IMR-90 (cell line): ENCODE measurements at regions not wholly inside any gene's neighbourhood (a gene's known extent, or its start where the extent isn't known, plus 50 kb on each side); places are given as distances from the start of the nearest gene placed in this dataset.

ENCODE experiments used
- ATAC-seq: fragments of 200-7000 bp; cut with Tn5 transposase; 2 replicates; pipeline ENCODE4 v1.9.1; 2020; ENCODE audit warnings: low read depth, mild to moderate bottlenecking, moderate library complexity
- BruUV-seq: library from RNA; stranded (reverse); fragments of 400-500 nt; replicated peaks from 2 replicates; lab custom pipeline; 2021; lab: Mats Ljungman, UMichigan
- CTCF ChIA-PET: fragments of 300-600 bp; formaldehyde crosslinking; extraction: SDS; loops from one replicate; lab custom pipeline; 2021; ENCODE audit warnings: antibody characterized with exemption; lab: Yijun Ruan, JAX
- POLR2A ChIA-PET: fragments of 300-600 bp; sonication (Branson Sonifier 250); formaldehyde crosslinking; loops from one replicate; lab custom pipeline; 2022; ENCODE audit warnings: antibody characterized with exemption; ENCODE audit not compliant: unreplicated experiment; lab: Charles Lee
- DNase-seq: peaks from one replicate; pipeline ENCODE4 v3.0.0; 2013
- H2AFZ ChIP-seq: replicated peaks from 2 replicates; pipeline ENCODE3; 2013; ENCODE audit warnings: low read length, mild to moderate bottlenecking; ENCODE audit not compliant: poor library complexity
- H2AK5ac ChIP-seq: 2 replicates; pipeline ENCODE4 v1.6.1; 2013; ENCODE audit warnings: low read depth, low read length, inconsistent platforms
- H2AK9ac ChIP-seq: replicated peaks from 2 replicates; pipeline ENCODE3; 2013; ENCODE audit warnings: mild to moderate bottlenecking, low read depth, low read length, moderate library complexity; ENCODE audit not compliant: poor library complexity
- H2BK120ac ChIP-seq: 2 replicates; pipeline ENCODE4 v1.6.1; 2013; ENCODE audit warnings: low read depth, low read length, inconsistent platforms
- H2BK15ac ChIP-seq: 3 replicates; pipeline ENCODE4 v1.6.1; 2013; ENCODE audit warnings: low read depth, low read length, inconsistent platforms
- H2BK20ac ChIP-seq: 2 replicates; pipeline ENCODE4 v1.6.1; 2013; ENCODE audit warnings: low read depth, mild to moderate bottlenecking, inconsistent platforms, low read length, moderate library complexity
- H2BK5ac ChIP-seq: 2 replicates; pipeline ENCODE4 v1.6.1; 2013; ENCODE audit warnings: mild to moderate bottlenecking, low read depth, low read length, inconsistent platforms; ENCODE audit not compliant: poor library complexity, severe bottlenecking
- H3K14ac ChIP-seq: replicated peaks from 2 replicates; pipeline ENCODE4 v1.6.1; 2013; ENCODE audit warnings: low read depth, low read length, inconsistent platforms
- H3K18ac ChIP-seq: 2 replicates; pipeline ENCODE4 v1.6.1; 2013; ENCODE audit warnings: low read depth, low read length, control low read depth
- H3K23ac ChIP-seq: 2 replicates; pipeline ENCODE4 v1.6.1; 2013; ENCODE audit warnings: low read depth, low read length, inconsistent platforms
- H3K27ac ChIP-seq: 2 replicates; pipeline ENCODE4 v1.5.1; 2013; ENCODE audit warnings: mild to moderate bottlenecking, control low read depth, low read length; ENCODE audit not compliant: insufficient read depth
- H3K27me3 ChIP-seq: 2 replicates; pipeline ENCODE4 v1.6.1; 2013; ENCODE audit warnings: low read length; ENCODE audit not compliant: control insufficient read depth, insufficient read depth
- H3K36me3 ChIP-seq: 2 replicates; pipeline ENCODE4 v1.6.1; 2013; ENCODE audit warnings: low read length, mixed read lengths; ENCODE audit not compliant: control insufficient read depth, insufficient read depth
- H3K4ac ChIP-seq: 2 replicates; pipeline ENCODE4 v1.6.1; 2013; ENCODE audit warnings: low read depth, low read length, inconsistent platforms
- H3K4me1 ChIP-seq: 2 replicates; pipeline ENCODE4 v1.6.1; 2013; ENCODE audit warnings: low read length, mixed read lengths; ENCODE audit not compliant: control insufficient read depth, insufficient read depth
- H3K4me2 ChIP-seq: 2 replicates; pipeline ENCODE4 v1.6.1; 2013; ENCODE audit warnings: low read depth, mild to moderate bottlenecking, control low read depth, low read length, moderate library complexity
- H3K4me3 ChIP-seq: 2 replicates; pipeline ENCODE4 v1.5.1; 2013; ENCODE audit warnings: low read depth, mild to moderate bottlenecking, control low read depth, low read length, moderate library complexity; ENCODE audit not compliant: insufficient read depth
- H3K56ac ChIP-seq: 2 replicates; pipeline ENCODE4 v1.6.1; 2013; ENCODE audit warnings: low read length, inconsistent platforms; ENCODE audit not compliant: insufficient read depth; ENCODE audit errors: extremely low read depth
- H3K79me1 ChIP-seq, 2 experiments: 2 replicates each; pipeline ENCODE4 v1.6.1; 2013; ENCODE audit warnings: low read length in 2 of 2, inconsistent platforms in 1 of 2, low read depth in 1 of 2
- H3K9ac ChIP-seq: 2 replicates; pipeline ENCODE4 v1.6.1; 2013; ENCODE audit warnings: low read depth, low read length, control low read depth
- H3K9me1 ChIP-seq: 2 replicates; pipeline ENCODE4 v1.6.1; 2013; ENCODE audit warnings: low read length, inconsistent platforms; ENCODE audit not compliant: insufficient read depth
- H3K9me3 ChIP-seq: 2 replicates; pipeline ENCODE4 v1.6.1; 2013; ENCODE audit warnings: low read length; ENCODE audit not compliant: control insufficient read depth, insufficient read depth
- H4K20me1 ChIP-seq: 2 replicates; pipeline ENCODE4 v1.6.1; 2013; ENCODE audit warnings: low read length, inconsistent platforms; ENCODE audit not compliant: insufficient read depth
- H4K5ac ChIP-seq: 2 replicates; pipeline ENCODE4 v1.6.1; 2013; ENCODE audit warnings: mild to moderate bottlenecking, low read depth, low read length, control low read depth
- H4K8ac ChIP-seq, 2 experiments: 2 replicates each; pipeline ENCODE4 v1.6.1; 2013; ENCODE audit warnings: low read depth in 2 of 2, low read length in 2 of 2, control low read depth in 1 of 2, inconsistent platforms in 1 of 2
- H4K91ac ChIP-seq: 2 replicates; pipeline ENCODE4 v1.6.1; 2013; ENCODE audit warnings: low read depth, low read length, inconsistent platforms; ENCODE audit not compliant: insufficient read depth
- MAFK ChIP-seq: IDR thresholded peaks from 2 replicates; pipeline ENCODE4 v1.6.1; 2012; ENCODE audit warnings: low read depth, low read length, improper control_type of control experiment
- NFE2L2 ChIP-seq: fragments of 150-350 bp; IDR thresholded peaks from 2 replicates; pipeline ENCODE4 v1.6.1; 2016; ENCODE audit warnings: low read depth, mild to moderate bottlenecking, low read length
- WGBS, 2 experiments: methylation state at CpG; one replicate each; pipeline versions ENCODE4 v1.1.5 to v1.1.7; 2013; ENCODE audit warnings: missing lambda C conversion rate in 2 of 2; ENCODE audit not compliant: insufficient read length in 1 of 2; ENCODE audit errors: extremely low coverage in 2 of 2; 5-methylcytosine and 5-hydroxymethylcytosine counted together
- dilution Hi-C: fragments of 300-500 bp; cut with HindIII; formaldehyde crosslinking; loops from one replicate; pipeline ENCODE4 v1.14.3; 2018; ENCODE audit warnings: low sequenced_read_pairs; ENCODE audit not compliant: unreplicated experiment
- in situ Hi-C: fragments of 300-500 bp; cut with MboI; formaldehyde crosslinking; loops from 3 replicates; pipeline ENCODE4 v1.14.3; 2019; ENCODE audit warnings: low sequenced_read_pairs, inconsistent platforms, mixed read lengths
- intact Hi-C: fragments of 100-400 bp; cut with micrococcal nuclease; formaldehyde crosslinking; loops from 2 replicates; pipeline ENCODE4 v1.10.0; 2022
- TF ChIP-seq, protein P1 (sequence below): fragments of 150-350 bp; IDR thresholded peaks from 2 replicates; pipeline ENCODE4 v1.6.1; 2017; ENCODE audit warnings: mild to moderate bottlenecking, antibody characterized with exemption, low read length, low read depth
- TF ChIP-seq, protein P2 (sequence below): conservative IDR thresholded peaks from 2 replicates; pipeline ENCODE4 v1.5.1; 2012; ENCODE audit warnings: mild to moderate bottlenecking, low read depth, low read length, improper control_type of control experiment

DNA sequence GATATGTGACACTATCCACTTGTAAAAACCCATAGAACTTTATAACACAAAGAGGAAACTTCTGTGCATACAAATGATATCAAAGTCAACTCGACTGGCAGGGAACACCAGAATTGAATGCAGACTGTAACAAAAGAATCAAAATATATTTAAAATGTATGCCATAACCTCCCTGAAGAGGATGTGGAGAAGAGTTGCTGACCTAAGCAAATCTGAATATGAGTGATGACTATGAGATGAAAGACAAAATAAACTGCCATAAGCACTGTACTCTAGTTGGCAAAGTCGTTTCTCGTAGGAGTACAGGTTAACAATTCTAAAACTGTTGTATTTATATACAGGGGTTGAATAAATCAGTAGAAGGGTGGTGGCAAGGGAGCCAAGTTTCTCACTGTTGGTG, 482.1 kb downstream of the OCA2 start:
- H3K18ac ChIP-seq = no peak overlapping the region
- CTCF ChIA-PET = no interaction called here
- BruUV-seq = no TSS peak
- no peaks in the 10 kb centered on the region for H4K20me1 ChIP-seq
- H3K9ac ChIP-seq = no peak overlapping the region
- H2AFZ ChIP-seq = no peak overlapping the region
- H4K5ac ChIP-seq = no peak overlapping the region
- no peak for ATAC-seq
- H3K4me2 ChIP-seq = no peak overlapping the region
- no peaks in the 10 kb centered on the region for H3K9me1 ChIP-seq
- no peak for DNase-seq
- H3K4ac ChIP-seq = no peak overlapping the region
- TF ChIP-seq NFE2L2 = no peak
- TF ChIP-seq, protein P1, sequence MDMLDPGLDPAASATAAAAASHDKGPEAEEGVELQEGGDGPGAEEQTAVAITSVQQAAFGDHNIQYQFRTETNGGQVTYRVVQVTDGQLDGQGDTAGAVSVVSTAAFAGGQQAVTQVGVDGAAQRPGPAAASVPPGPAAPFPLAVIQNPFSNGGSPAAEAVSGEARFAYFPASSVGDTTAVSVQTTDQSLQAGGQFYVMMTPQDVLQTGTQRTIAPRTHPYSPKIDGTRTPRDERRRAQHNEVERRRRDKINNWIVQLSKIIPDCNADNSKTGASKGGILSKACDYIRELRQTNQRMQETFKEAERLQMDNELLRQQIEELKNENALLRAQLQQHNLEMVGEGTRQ = no peak
- TF ChIP-seq, protein P2, sequence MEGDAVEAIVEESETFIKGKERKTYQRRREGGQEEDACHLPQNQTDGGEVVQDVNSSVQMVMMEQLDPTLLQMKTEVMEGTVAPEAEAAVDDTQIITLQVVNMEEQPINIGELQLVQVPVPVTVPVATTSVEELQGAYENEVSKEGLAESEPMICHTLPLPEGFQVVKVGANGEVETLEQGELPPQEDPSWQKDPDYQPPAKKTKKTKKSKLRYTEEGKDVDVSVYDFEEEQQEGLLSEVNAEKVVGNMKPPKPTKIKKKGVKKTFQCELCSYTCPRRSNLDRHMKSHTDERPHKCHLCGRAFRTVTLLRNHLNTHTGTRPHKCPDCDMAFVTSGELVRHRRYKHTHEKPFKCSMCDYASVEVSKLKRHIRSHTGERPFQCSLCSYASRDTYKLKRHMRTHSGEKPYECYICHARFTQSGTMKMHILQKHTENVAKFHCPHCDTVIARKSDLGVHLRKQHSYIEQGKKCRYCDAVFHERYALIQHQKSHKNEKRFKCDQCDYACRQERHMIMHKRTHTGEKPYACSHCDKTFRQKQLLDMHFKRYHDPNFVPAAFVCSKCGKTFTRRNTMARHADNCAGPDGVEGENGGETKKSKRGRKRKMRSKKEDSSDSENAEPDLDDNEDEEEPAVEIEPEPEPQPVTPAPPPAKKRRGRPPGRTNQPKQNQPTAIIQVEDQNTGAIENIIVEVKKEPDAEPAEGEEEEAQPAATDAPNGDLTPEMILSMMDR = no peak
- TF ChIP-seq MAFK = peak; percentile 96
- no peaks in the 10 kb centered on the region for H3K27me3 ChIP-seq
- in situ Hi-C loops (no loop called here), dilution Hi-C loops (no loop called here), intact Hi-C loops (no loop called here)
- no peaks in the 10 kb centered on the region for H3K79me1 ChIP-seq
- H2AK9ac ChIP-seq = no peak overlapping the region
- no CpG with 5 or more reads among the region's 3 CpGs for WGBS, 2 experiments
- no peak overlapping the region for H3K56ac ChIP-seq
- no peaks in the 10 kb centered on the region for H3K4me1 ChIP-seq
- H4K91ac ChIP-seq = no peak overlapping the region
- H2BK20ac ChIP-seq = no peak overlapping the region
- POLR2A ChIA-PET = no interaction called here
- H4K8ac ChIP-seq = no peak overlapping the region
- H2AK5ac ChIP-seq = no peak overlapping the region
- H3K14ac ChIP-seq = no peak overlapping the region
- no peak overlapping the region for H2BK5ac ChIP-seq
- H2BK15ac ChIP-seq = no peak overlapping the region
- no peak overlapping the region for H3K27ac ChIP-seq
- no peak overlapping the region for H3K4me3 ChIP-seq
- H2BK120ac ChIP-seq = no peak overlapping the region
- no peaks in the 10 kb centered on the region for H3K36me3 ChIP-seq
- peaks cover 6% of the 10 kb centered on the region; the same call in 1 of the 2 replicates for H3K9me3 ChIP-seq
- no peak overlapping the region for H3K23ac ChIP-seq
